Osteocyte (in vitro differentiated cells): ENCODE measurements at regions not wholly inside any gene's neighbourhood (a gene's known extent, or its start where the extent isn't known, plus 50 kb on each side); places are given as distances from the start of the nearest gene placed in this dataset.

Experiments used
- DNase-seq: peaks from one replicate; pipeline ENCODE4 v3.0.0; 2021; ENCODE audit warnings: mixed read lengths; ENCODE audit not compliant: unreplicated experiment; ENCODE audit errors: extremely low spot score
- H3K27ac Mint-ChIP-seq: one replicate; pipeline ENCODE4 v1.8.0; 2021; ENCODE audit warnings: mild to moderate bottlenecking, mixed read lengths; ENCODE audit not compliant: unreplicated experiment
- H3K27me3 Mint-ChIP-seq: one replicate; pipeline ENCODE4 v1.8.0; 2021; ENCODE audit warnings: mixed read lengths; ENCODE audit not compliant: unreplicated experiment
- H3K36me3 Mint-ChIP-seq: one replicate; pipeline ENCODE4 v1.8.0; 2021; ENCODE audit warnings: mixed read lengths; ENCODE audit not compliant: unreplicated experiment
- H3K4me1 Mint-ChIP-seq: one replicate; pipeline ENCODE4 v1.8.0; 2021; ENCODE audit warnings: mixed read lengths; ENCODE audit not compliant: unreplicated experiment
- H3K4me3 Mint-ChIP-seq: one replicate; pipeline ENCODE4 v1.8.0; 2021; ENCODE audit warnings: mild to moderate bottlenecking, moderate library complexity, mixed read lengths; ENCODE audit not compliant: unreplicated experiment
- H3K9me3 Mint-ChIP-seq: one replicate; pipeline ENCODE4 v1.8.0; 2021; ENCODE audit warnings: mixed read lengths; ENCODE audit not compliant: unreplicated experiment
- TF ChIP-seq, protein P1 (sequence below): fragments of 200-600 bp; sonication (generic); IDR thresholded peaks from 2 replicates; pipeline ENCODE4 v1.5.0; 2021; ENCODE audit warnings: antibody characterized with exemption, mild to moderate bottlenecking, moderate library complexity

DNA sequence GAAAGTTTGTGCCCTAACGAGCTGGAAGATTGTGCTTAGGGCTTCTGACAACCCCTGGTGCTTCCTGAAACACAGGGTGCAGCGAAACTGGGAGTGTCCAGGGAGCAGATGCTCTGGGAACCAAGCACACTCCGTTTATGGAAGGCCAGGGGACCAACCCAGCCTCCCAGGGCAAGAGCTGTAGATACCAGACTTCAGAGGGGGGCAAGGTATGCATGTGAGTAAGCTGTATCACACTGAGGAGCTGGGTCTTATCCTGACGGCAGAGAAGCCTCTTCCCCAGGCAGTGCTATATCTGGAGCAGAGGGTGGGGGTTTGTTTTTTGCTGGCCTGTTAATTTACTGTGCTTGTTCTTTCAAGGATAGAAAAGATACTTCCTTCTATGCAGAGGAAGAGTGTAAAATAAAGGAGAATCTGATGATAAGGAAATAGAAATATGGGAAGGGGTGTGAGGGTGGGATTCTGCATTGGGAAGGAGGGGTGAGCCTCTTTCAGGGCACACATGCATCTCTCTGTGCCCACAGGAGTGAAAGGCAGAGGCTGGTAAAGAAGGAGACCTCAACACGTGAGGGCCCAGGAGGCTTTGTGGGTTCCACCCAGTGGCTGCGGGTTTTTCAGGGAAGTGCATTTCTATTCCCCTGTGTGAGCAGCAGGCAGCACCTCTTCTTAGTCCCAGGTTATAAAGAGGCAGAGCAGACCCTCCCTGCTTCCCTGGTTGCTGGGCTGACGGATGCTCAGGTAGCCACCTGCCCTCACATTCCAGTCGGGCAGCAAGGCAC, 314.1 kb downstream of the TCERG1L start:
- DNase-seq: no peak
- Mint-ChIP-seq H3K36me3 (no peaks in the 10 kb centered on the region), H3K27me3 (no peaks in the 10 kb centered on the region), H3K27ac (no peak overlapping the region), H3K4me1 (no peaks in the 10 kb centered on the region), H3K4me3 (no peak overlapping the region), H3K9me3 (peaks cover 48% of the 10 kb centered on the region)
- TF ChIP-seq, protein P1, sequence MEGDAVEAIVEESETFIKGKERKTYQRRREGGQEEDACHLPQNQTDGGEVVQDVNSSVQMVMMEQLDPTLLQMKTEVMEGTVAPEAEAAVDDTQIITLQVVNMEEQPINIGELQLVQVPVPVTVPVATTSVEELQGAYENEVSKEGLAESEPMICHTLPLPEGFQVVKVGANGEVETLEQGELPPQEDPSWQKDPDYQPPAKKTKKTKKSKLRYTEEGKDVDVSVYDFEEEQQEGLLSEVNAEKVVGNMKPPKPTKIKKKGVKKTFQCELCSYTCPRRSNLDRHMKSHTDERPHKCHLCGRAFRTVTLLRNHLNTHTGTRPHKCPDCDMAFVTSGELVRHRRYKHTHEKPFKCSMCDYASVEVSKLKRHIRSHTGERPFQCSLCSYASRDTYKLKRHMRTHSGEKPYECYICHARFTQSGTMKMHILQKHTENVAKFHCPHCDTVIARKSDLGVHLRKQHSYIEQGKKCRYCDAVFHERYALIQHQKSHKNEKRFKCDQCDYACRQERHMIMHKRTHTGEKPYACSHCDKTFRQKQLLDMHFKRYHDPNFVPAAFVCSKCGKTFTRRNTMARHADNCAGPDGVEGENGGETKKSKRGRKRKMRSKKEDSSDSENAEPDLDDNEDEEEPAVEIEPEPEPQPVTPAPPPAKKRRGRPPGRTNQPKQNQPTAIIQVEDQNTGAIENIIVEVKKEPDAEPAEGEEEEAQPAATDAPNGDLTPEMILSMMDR: no peak

DNA sequence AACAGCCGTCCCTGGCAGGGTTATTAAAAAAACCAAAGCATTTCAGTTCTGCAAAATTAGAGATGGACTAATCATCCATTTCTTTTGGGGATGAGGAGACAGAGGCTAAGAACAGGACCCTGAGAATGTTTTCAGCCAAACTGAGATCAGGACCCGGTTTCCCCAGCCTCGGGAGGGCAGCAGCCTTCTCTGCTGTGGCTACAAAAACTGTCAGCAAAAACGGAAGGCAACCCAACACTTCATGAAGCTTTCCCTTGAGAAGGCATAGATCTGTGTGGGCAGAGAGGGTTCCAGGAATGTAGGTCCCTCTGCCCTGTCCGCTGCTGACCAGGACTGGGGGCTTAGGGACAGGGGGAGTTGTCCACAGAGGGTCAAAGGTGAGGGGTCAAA, 313.5 kb downstream of the TCERG1L start:
- Mint-ChIP-seq H3K27ac (no peak overlapping the region), H3K4me3 (no peak overlapping the region), H3K4me1 (no peaks in the 10 kb centered on the region), H3K27me3 (no peaks in the 10 kb centered on the region), H3K36me3 (no peaks in the 10 kb centered on the region), H3K9me3 (peaks cover 50% of the 10 kb centered on the region)
- DNase-seq: no peak
- TF ChIP-seq, protein P1: no peak

DNA sequence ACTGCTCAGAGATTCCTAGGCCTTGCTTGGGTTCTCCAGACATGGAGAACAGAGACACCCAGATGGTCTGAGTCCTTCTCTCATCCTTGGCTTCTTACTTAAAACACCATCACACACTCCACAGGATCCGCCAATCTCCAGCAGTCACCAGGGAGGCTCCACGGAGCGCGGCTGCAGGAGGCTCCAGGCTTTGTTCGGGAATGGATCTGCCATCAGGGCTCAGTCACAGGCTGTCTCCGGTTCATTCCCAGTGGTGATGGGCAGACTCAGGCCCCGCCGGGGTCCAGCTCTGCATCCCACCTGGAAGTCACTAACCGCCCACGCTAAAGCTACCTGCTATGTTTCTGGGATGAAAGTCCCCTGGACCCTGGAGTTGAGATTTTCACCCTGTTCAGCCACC, 312.9 kb downstream of the TCERG1L start:
- no peak overlapping the region for H3K27ac Mint-ChIP-seq
- TF ChIP-seq, protein P1: no peak
- no peaks in the 10 kb centered on the region for H3K4me1 Mint-ChIP-seq
- H3K9me3 Mint-ChIP-seq: peaks cover 55% of the 10 kb centered on the region
- H3K4me3 Mint-ChIP-seq: no peak overlapping the region
- peak; percentile 76 for DNase-seq
- H3K36me3 Mint-ChIP-seq: no peaks in the 10 kb centered on the region
- H3K27me3 Mint-ChIP-seq: no peaks in the 10 kb centered on the region

DNA sequence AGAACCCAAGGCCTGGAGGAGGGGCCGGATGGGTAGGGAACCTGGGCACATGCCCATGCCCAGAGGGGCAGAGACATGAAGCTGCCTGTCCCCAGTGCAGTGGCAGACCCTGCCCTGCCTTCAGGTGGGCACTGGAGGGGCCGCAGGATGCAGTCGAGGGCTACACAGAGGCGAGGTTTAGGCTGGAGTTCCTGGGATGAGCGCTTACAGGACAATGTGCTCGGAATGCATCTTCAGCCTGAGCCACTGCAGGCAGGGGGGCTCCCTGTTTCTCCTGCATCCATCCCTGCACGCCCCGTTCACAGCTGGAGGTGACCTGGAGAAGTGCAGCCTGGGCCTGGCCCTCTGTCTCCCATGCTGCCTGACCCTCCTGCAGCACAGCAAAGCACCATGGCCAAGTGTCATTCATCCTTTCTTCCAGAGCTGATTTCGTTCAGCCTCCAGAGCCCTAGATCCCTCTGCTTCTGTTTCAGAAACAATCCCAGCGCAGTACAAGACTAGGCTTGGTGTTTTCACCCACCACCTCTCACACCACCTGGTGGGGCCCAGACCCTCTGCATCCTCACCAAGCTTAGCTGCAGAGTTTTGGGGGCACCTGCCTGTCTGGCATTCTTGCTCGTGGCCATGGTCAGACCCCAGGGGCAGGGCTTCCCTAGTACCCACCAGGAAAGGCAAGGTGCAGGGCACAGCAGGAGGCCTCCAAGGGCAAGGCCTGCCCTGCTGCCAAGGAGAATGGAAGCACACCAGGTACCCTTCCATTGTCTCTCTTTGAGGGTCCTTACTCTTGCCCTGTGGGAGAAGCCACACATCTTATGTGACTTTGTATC, 311.9 kb downstream of the TCERG1L start:
- Mint-ChIP-seq H3K36me3 (no peaks in the 10 kb centered on the region), H3K27me3 (no peaks in the 10 kb centered on the region), H3K4me3 (no peak overlapping the region), H3K27ac (no peak overlapping the region), H3K9me3 (peaks cover 56% of the 10 kb centered on the region), H3K4me1 (no peaks in the 10 kb centered on the region)
- TF ChIP-seq, protein P1: no peak
- DNase-seq: peak; percentile 76

DNA sequence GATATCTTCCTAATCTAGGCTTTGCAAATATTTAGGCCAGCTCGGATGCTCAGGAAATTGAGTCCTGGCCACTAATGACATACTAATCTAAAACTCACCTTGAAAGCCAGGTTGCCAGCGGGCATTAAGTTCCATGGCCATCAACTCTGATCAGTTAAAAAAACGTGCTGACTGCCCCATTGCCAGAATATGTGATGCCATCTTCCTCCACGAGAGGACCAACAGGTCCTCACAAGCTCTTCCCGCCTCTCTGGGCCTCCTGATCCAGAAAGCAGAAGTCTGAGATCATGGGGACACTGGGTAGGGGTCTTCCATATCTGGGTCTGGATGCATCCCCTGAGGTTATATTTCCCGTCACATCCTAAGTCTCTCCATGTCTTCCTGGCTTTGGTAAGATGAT, 311.3 kb downstream of the TCERG1L start:
- Mint-ChIP-seq H3K9me3 (peaks cover 50% of the 10 kb centered on the region), H3K27ac (no peak overlapping the region), H3K4me1 (no peaks in the 10 kb centered on the region), H3K4me3 (no peak overlapping the region), H3K27me3 (no peaks in the 10 kb centered on the region), H3K36me3 (no peaks in the 10 kb centered on the region)
- DNase-seq: no peak
- TF ChIP-seq, protein P1: no peak
